ENCODE measurements at regions not wholly inside any gene's neighbourhood (a gene's known extent, or its start where the extent isn't known, plus 50 kb on each side); places are given as distances from the start of the nearest gene placed in this dataset.
"Not testable (repeated sequence)": the region's sequence is repeated elsewhere in the genome, so short reads cannot be mapped to it uniquely, and the experiment has no call there.

- no peak overlapping the region for H3K27ac ChIP-seq
- H3K4me1 ChIP-seq, result no peaks in the 10 kb centered on the region
- H3K9me3 ChIP-seq, result peaks cover 0 to 4% (median 0%) of the 10 kb centered on the region in 4 donors
- H3K27me3 ChIP-seq, result no peaks in the 10 kb centered on the region
- DNase-seq, result no peak
- intact Hi-C loops (cut with DNase I), result no loop called here
- TF ChIP-seq POLR2A (IDR thresholded peaks at IDR 0.05), result no peak
- no peak for TF ChIP-seq EP300 (IDR thresholded peaks at IDR 0.05)
- TF ChIP-seq POLR2AphosphoS5 (IDR thresholded peaks at IDR 0.05), result no peak
- no peak for TF ChIP-seq CTCF (IDR thresholded peaks at IDR 0.05)
- H3K36me3 ChIP-seq, result no peaks in the 10 kb centered on the region
- H3K4me3 ChIP-seq, result no peak overlapping the region
These were observed 146.8 kb downstream of the MID1IP1 start for GRCh38 chrX:38948046-38948445.

- no peaks in the 10 kb centered on the region for H3K9me3 ChIP-seq
- H3K4me3 ChIP-seq, result no peak overlapping the region
- H3K4me1 ChIP-seq, result no peaks in the 10 kb centered on the region
- WGBS, 2 donors, result 89 to 92% methylated on average over 2 of the region's 2 CpGs
- no peak overlapping the region for H3K27ac ChIP-seq
- DNase-seq, result no peak
- no peaks in the 10 kb centered on the region for H3K36me3 ChIP-seq
- H3K27me3 ChIP-seq, result no peaks in the 10 kb centered on the region
- TF ChIP-seq CTCF (IDR thresholded peaks at IDR 0.05) (no peak), EP300 (IDR thresholded peaks at IDR 0.05) (no peak), POLR2AphosphoS5 (IDR thresholded peaks at IDR 0.05) (no peak), POLR2A (IDR thresholded peaks at IDR 0.05) (no peak)
- intact Hi-C loops (cut with DNase I), result no loop called here
These were observed 153.3 kb downstream of the MID1IP1 start for GRCh38 chrX:38954520-38954919.

GRCh38 chrX:38959736-38960135, 158.5 kb downstream of the MID1IP1 start:
- no peaks in the 10 kb centered on the region for H3K27me3 ChIP-seq
- TF ChIP-seq POLR2A (IDR thresholded peaks at IDR 0.05), result no peak
- no peak for TF ChIP-seq EP300 (IDR thresholded peaks at IDR 0.05)
- no peak for TF ChIP-seq CTCF (IDR thresholded peaks at IDR 0.05)
- no peak for TF ChIP-seq POLR2AphosphoS5 (IDR thresholded peaks at IDR 0.05)
- no peak overlapping the region for H3K4me3 ChIP-seq
- WGBS, 2 donors, result 81 to 90% methylated on average over 1 of the region's 1 CpG
- H3K27ac ChIP-seq, result no peak overlapping the region
- H3K9me3 ChIP-seq, result no peaks in the 10 kb centered on the region
- DNase-seq, result no peak
- H3K36me3 ChIP-seq, result no peaks in the 10 kb centered on the region
- intact Hi-C loops (cut with DNase I), result no loop called here
- no peaks in the 10 kb centered on the region for H3K4me1 ChIP-seq

- TF ChIP-seq CTCF (IDR thresholded peaks at IDR 0.05), result no peak
- TF ChIP-seq EP300 (IDR thresholded peaks at IDR 0.05), result no peak
- no peak for TF ChIP-seq POLR2A (IDR thresholded peaks at IDR 0.05)
- peak; percentile 26 to 46 (median 38) for TF ChIP-seq POLR2AphosphoS5 (IDR thresholded peaks at IDR 0.05)
- no peak for DNase-seq
- 76 to 85% methylated on average over 2 of the region's 2 CpGs for WGBS, 2 donors
These were observed 158.9 kb downstream of the MID1IP1 start for GRCh38 chrX:38960137-38960536.

GRCh38 chrX:38961936-38962335, 160.7 kb downstream of the MID1IP1 start:
- no peak for DNase-seq
- H3K4me1 ChIP-seq, result no peaks in the 10 kb centered on the region
- H3K27ac ChIP-seq, result no peak overlapping the region
- TF ChIP-seq EP300 (IDR thresholded peaks at IDR 0.05) (no peak), POLR2AphosphoS5 (IDR thresholded peaks at IDR 0.05) (no peak)
- H3K27me3 ChIP-seq, result no peaks in the 10 kb centered on the region
- H3K4me3 ChIP-seq, result no peak overlapping the region
- H3K36me3 ChIP-seq, result no peaks in the 10 kb centered on the region
- H3K9me3 ChIP-seq, result no peaks in the 10 kb centered on the region
- WGBS, 2 donors, result 87 to 92% methylated on average over 4 of the region's 4 CpGs
- intact Hi-C loops (cut with DNase I), result no loop called here

More at GRCh38 chrX:38960137-38960536, 158.9 kb downstream of the MID1IP1 start:
- H3K27me3 ChIP-seq, result no peaks in the 10 kb centered on the region
- no peak overlapping the region for H3K4me3 ChIP-seq
- intact Hi-C loops (cut with DNase I), result no loop called here
- H3K27ac ChIP-seq, result no peak overlapping the region
- no peaks in the 10 kb centered on the region for H3K4me1 ChIP-seq
- no peaks in the 10 kb centered on the region for H3K36me3 ChIP-seq
- H3K9me3 ChIP-seq, result no peaks in the 10 kb centered on the region

- intact Hi-C loops (cut with DNase I); H3K36me3 ChIP-seq; DNase-seq; H3K4me1 ChIP-seq; H3K27ac ChIP-seq; H3K4me3 ChIP-seq; H3K9me3 ChIP-seq; H3K27me3 ChIP-seq: not testable (repeated sequence)
- WGBS, 2 donors, result 93 to 97% methylated on average over 3 of the region's 3 CpGs
These were observed 162.0 kb downstream of the MID1IP1 start for GRCh38 chrX:38963244-38963643.
